HG03175 (cell line): ENCODE measurements at regions not wholly inside any gene's neighbourhood (a gene's known extent, or its start where the extent isn't known, plus 50 kb on each side); places are given as distances from the start of the nearest gene placed in this dataset.
A peak's percentile ranks its signal among the peaks of the same experiment; 100 is the strongest.
"Not testable (repeated sequence)": the region's sequence is repeated elsewhere in the genome, so short reads cannot be mapped to it uniquely, and the experiment has no call there.

Experiments used
- ATAC-seq: cut with Tn5 transposase; IDR thresholded peaks from one replicate; pipeline ENCODE4 v1.9.1; 2021; ENCODE audit warnings: mild to moderate bottlenecking, moderate library complexity; ENCODE audit not compliant: unreplicated experiment

GRCh38 chr10:80855348-80855971 is 317.8 kb downstream of the SH2D4B start:
- peak; percentile 60 for ATAC-seq

- no peak for ATAC-seq
Measured at GRCh38 chr10:80856186-80856585, 318.5 kb downstream of the SH2D4B start.

GRCh38 chr10:80859279-80859678 is 321.6 kb downstream of the SH2D4B start:
- ATAC-seq = not testable (repeated sequence)

- ATAC-seq = no peak
Measured at GRCh38 chr10:80860719-80861118, 323.0 kb downstream of the SH2D4B start.

- ATAC-seq = no peak
Measured at GRCh38 chr10:80861882-80862281, 324.2 kb downstream of the SH2D4B start.

GRCh38 chr10:80870282-80870681 is 332.6 kb downstream of the SH2D4B start:
- peak; percentile 87 for ATAC-seq

- peak; percentile 60 for ATAC-seq
Measured at GRCh38 chr10:80871083-80871482, 333.4 kb downstream of the SH2D4B start.

GRCh38 chr10:80878330-80878729 is 340.6 kb downstream of the SH2D4B start:
- ATAC-seq = no peak

- no peak for ATAC-seq
Measured at GRCh38 chr10:80890146-80890545, 352.4 kb downstream of the SH2D4B start.

- ATAC-seq = no peak
Measured at GRCh38 chr10:80893256-80893655, 355.6 kb downstream of the SH2D4B start.

GRCh38 chr10:80894311-80894791 is 356.6 kb downstream of the SH2D4B start:
- ATAC-seq = no peak

GRCh38 chr10:80894797-80895467 is 357.2 kb downstream of the SH2D4B start:
- ATAC-seq = no peak

GRCh38 chr10:80896076-80896475 is 358.4 kb downstream of the SH2D4B start:
- no peak for ATAC-seq

- no peak for ATAC-seq
Measured at GRCh38 chr10:80896959-80897358, 359.3 kb downstream of the SH2D4B start.

GRCh38 chr10:80900661-80901060 is 363.0 kb downstream of the SH2D4B start:
- no peak for ATAC-seq

GRCh38 chr10:80908611-80909010 is 370.9 kb downstream of the SH2D4B start:
- ATAC-seq = no peak

- no peak for ATAC-seq
Measured at GRCh38 chr10:80909254-80909653, 371.6 kb downstream of the SH2D4B start.

GRCh38 chr10:80917636-80918035 is 379.9 kb downstream of the SH2D4B start:
- no peak for ATAC-seq

- no peak for ATAC-seq
Measured at GRCh38 chr10:80921032-80921431, 383.3 kb downstream of the SH2D4B start.

GRCh38 chr10:80924063-80924952 is 386.6 kb downstream of the SH2D4B start:
- ATAC-seq = peak; percentile 65

GRCh38 chr10:80927419-80928078 is 389.8 kb downstream of the SH2D4B start:
- ATAC-seq = no peak
